ENCODE measurements at regions not wholly inside any gene's neighbourhood (a gene's known extent, or its start where the extent isn't known, plus 50 kb on each side); places are given as distances from the start of the nearest gene placed in this dataset.

GRCh38 chr9:38118862-38119438, 49.9 kb upstream of the SHB start:
- DNase-seq, result no peak
